GM21737 (cell line): ENCODE measurements at regions not wholly inside any gene's neighbourhood (a gene's known extent, or its start where the extent isn't known, plus 50 kb on each side); places are given as distances from the start of the nearest gene placed in this dataset.
"Not testable (repeated sequence)": the region's sequence is repeated elsewhere in the genome, so short reads cannot be mapped to it uniquely, and the experiment has no call there.

Experiments
- ATAC-seq: cut with Tn5 transposase; IDR thresholded peaks from one replicate; pipeline ENCODE4 v1.9.1; 2021; ENCODE audit warnings: mild to moderate bottlenecking, moderate library complexity; ENCODE audit not compliant: unreplicated experiment

DNA sequence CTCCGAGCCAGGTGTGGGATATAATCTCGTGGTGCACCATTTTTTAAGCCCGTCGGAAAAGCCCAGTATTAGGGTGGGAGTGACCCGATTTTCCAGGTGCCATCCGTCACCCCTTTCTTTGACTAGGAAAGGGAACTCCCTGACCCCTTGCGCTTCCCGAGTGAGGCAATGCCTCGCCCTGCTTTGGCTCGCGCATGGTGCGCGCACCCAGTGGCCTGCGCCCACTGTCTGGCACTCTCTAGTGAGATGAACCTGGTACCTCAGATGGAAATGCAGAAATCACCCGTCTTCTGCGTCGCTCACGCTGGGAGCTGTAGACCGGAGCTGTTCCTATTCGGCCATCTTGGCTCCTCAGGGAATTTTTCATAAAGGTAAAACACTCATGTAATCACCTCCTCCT is 63.9 kb downstream of the RWDD3 start:
- not testable (repeated sequence) for ATAC-seq

DNA sequence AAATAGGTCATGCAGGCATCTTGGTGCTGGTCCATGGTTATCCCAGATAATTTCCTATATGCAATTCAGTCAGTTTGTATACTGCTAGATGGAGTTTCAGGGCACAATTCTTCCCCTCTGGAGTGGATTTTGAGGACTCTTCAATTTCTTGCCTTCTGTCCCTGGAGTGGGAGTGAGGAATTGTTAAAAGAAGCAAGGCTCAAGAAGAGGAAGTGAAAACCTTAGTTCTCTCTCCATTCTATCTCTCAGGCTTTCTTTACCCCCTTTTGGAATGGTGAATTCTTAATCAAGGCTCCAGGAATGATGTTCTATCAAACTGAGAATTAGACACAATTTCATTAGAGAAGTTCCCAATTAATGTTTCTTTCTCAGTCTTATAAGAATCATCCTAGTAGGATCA is 67.1 kb downstream of the RWDD3 start:
- ATAC-seq = no peak

DNA sequence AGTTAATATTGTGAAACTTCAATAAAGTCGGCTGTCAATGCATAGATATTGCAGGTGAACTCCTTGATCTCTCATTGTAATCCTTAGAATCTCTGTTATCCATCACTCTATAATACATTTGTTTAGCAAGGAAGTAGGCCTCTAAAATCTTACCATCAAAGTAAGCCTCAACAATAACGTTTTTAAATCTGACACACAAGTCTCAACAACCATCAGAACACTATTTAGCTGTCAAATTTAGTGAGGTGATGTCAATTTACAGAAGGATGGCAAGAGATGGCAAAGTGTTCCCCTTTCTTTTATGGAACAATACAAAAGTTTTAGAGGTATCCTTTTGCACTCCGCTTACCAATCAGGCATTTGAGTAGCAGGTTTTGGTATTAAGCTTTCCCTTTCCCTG is 67.6 kb downstream of the RWDD3 start:
- no peak for ATAC-seq

- ATAC-seq = no peak
These were observed 70.8 kb downstream of the RWDD3 start for GRCh38 chr1:95304803-95305202.

GRCh38 chr1:95308276-95309030 is 74.4 kb downstream of the RWDD3 start:
- no peak for ATAC-seq

- ATAC-seq = no peak
These were observed 75.0 kb downstream of the RWDD3 start for GRCh38 chr1:95309031-95309471.

- ATAC-seq = no peak
These were observed 77.0 kb downstream of the RWDD3 start for GRCh38 chr1:95311014-95311413.

DNA sequence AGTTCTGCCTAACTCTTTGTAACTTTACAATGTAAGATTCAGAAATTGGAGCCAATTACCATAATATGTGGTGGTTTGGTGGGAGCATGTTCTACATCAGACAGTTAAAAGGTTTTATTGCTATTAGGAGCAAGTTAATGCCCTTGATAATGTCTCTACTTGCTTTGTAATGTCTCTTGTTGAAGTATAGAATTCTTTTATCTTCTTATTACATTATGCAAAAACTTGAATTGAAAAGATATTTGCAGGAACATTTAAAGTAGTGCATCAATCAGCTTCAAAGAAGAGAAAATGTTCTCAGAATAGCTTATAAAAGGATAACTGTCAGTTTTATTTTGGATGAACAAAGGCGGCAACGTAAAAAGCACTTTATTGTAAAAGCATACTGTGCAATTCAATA is 77.8 kb downstream of the RWDD3 start:
- no peak for ATAC-seq

GRCh38 chr1:95312181-95312580 is 78.2 kb downstream of the RWDD3 start:
- ATAC-seq = no peak

DNA sequence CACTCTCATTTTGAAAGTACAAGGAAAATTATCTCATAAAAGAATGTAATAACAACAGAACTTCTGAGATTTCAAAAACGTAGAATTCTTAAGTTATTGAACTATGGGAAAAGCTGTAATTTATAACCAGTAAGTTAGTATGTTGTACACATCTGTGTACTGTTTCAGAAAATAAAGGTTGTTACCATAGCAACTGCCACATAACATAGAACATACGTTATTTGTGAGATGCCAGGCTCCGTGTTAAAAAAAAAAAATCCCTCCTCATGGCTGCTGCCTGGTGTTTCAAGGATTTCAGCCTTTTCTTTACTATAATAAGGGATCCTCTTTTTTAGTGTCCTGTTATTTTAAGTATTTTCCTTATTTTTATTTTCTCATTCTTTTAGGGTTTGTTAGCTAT is 79.5 kb downstream of the RWDD3 start:
- ATAC-seq = no peak

GRCh38 chr1:95321531-95321930 is 87.5 kb downstream of the RWDD3 start:
- ATAC-seq = no peak

DNA sequence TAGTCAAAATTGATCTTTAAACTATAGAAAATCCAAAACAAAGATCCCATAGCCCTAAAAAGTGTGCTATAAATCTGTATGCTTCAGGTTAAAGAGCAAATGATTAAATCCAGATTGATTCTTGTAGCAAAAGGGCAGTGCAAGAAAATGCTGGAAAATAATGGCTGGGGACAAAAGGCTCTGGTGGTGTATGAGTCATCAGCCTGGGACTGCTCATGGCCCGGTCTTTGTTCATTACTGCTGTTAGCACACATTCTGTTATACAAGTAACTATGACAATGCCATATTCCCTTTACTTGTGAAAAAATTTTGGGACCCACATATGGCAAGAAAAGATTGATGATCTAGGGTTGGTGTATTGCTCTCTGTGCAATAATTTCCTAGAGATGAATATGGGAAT is 89.1 kb downstream of the RWDD3 start:
- no peak for ATAC-seq

GRCh38 chr1:95325349-95325748 is 91.3 kb downstream of the RWDD3 start:
- no peak for ATAC-seq

DNA sequence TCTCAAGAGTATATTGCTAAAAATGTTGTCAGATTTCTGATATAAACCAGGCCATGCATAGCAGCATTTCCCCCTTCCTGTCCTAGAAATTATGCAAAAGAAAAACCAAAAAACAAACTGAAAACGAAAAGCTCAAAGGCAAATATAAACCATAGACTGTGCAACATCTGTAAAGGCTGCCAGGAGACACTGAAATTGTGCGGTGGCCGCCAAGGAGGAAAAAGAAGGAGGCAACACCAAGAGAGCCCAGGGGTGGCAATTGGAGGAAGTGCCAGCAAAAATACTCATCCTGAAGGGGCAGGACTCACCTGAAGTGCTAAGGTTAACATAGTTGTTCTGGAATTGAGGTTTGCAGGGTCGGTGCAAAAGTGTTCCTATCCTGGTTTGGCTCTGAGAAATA is 92.0 kb downstream of the RWDD3 start:
- ATAC-seq = no peak

- ATAC-seq = no peak
These were observed 98.7 kb downstream of the RWDD3 start for GRCh38 chr1:95332754-95333153.

GRCh38 chr1:95339377-95339776 is 105.4 kb downstream of the RWDD3 start:
- ATAC-seq = no peak

GRCh38 chr1:95340061-95340460 is 106.1 kb downstream of the RWDD3 start:
- no peak for ATAC-seq

- ATAC-seq = no peak
These were observed 118.8 kb downstream of the RWDD3 start for GRCh38 chr1:95352767-95353166.

- ATAC-seq = no peak
These were observed 119.2 kb downstream of the RWDD3 start for GRCh38 chr1:95353194-95353593.

DNA sequence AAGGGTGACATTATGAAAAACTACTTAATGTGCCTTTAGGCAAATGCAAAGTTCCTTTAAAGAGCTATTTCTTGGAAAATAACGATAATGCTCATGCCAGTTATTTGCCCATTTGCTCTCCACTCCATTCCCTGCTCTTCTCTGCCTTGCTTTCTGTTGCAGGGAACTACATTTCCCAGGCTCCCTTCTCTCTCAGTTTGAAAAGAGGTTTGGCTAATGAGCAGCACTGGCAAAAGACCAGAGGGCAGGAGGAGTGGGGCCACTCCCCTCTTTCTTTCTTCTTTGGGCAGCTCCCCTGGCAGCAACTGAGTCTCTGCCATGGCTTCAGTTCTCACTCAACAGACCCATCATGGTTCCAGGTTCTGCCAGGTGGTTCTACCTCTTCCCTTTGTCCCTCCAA is 130.5 kb downstream of the RWDD3 start:
- no peak for ATAC-seq

DNA sequence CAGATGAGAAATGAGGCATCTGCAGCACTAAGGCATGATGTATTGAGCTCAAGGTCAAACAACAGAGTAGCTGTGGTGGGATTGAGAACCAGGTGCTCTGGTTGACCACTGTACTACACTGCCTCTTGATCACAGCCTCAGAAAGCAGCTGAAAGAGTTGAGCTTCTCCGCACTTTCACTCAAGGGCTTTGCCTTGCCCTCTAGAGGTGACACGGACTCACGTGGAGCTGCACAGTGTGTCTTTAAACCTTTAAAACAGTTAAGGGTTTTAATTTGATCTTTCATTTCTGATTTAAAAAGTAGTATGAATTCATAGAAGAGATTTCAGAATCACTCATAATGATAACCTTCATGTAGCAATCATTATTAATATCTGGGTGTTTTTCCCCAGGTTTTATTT is 132.5 kb downstream of the RWDD3 start:
- ATAC-seq = no peak

GRCh38 chr1:95368178-95368577 is 134.2 kb downstream of the RWDD3 start:
- no peak for ATAC-seq
